Kidney tubule cell (primary cell): ENCODE measurements at regions not wholly inside any gene's neighbourhood (a gene's known extent, or its start where the extent isn't known, plus 50 kb on each side); places are given as distances from the start of the nearest gene placed in this dataset.
"Not testable (repeated sequence)": the region's sequence is repeated elsewhere in the genome, so short reads cannot be mapped to it uniquely, and the experiment has no call there.

Experiments used
- DNase-seq: peaks from one replicate; pipeline ENCODE4 v3.0.0-alpha.2; 2018; ENCODE audit warnings: low spot score

DNA sequence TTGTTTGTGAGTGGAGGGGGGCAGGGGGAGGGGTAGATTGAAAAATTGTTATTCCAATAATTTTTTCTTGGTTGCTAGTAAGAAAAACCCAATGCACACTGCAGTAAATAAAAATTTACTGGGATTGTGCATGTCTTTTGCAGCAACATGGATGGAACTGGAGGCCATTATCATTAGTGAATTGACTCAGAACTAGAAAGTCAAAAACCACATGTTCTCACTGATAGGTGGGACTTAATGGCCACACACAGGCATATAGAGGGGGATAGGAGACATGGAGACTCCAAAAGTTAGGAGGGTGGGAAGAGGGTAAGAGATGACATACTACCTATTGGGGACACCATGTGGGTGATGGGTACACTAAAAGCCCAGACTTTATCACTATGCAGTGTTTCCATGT, 67.2 kb downstream of the BUB3 start:
- no peak for DNase-seq

DNA sequence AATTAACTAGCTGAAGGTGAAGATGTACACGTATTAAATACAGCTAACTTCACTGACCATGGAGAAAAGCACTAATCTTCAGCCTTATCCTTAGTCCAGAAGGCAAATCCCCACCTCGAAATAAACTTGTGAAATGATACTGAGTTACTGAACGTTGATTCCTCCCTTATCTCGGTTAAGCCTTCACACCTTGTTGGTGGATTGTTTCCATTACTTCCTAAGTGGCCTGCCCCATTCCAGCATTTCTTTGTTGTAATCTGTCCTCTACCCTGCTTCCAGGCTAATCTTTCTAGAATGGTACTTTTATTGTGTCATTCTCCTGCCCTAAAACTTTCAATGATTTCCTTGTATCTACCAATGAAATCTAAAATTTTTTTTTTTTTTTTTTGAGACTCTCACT, 68.6 kb downstream of the BUB3 start:
- DNase-seq, result no peak

DNA sequence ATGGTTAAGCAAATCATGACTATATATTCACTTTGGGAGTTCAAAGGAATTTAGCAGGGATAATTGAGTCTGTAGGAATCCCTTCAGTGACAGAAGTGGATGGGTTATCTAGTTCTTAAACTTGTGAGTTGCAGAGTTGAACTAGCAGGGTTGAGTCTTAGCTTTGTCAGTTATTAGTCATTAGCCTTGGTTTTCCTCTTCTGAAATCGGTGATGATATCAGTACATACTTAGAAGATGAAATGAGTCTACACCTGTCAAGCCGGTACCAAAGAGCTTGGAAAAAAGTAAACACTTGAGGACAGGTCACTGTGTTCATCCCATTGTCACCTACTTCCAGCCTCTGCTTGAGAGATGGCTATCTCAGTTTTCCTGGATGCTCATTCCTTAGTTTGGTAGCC, 73.5 kb downstream of the BUB3 start:
- DNase-seq, result peak; percentile 23

DNA sequence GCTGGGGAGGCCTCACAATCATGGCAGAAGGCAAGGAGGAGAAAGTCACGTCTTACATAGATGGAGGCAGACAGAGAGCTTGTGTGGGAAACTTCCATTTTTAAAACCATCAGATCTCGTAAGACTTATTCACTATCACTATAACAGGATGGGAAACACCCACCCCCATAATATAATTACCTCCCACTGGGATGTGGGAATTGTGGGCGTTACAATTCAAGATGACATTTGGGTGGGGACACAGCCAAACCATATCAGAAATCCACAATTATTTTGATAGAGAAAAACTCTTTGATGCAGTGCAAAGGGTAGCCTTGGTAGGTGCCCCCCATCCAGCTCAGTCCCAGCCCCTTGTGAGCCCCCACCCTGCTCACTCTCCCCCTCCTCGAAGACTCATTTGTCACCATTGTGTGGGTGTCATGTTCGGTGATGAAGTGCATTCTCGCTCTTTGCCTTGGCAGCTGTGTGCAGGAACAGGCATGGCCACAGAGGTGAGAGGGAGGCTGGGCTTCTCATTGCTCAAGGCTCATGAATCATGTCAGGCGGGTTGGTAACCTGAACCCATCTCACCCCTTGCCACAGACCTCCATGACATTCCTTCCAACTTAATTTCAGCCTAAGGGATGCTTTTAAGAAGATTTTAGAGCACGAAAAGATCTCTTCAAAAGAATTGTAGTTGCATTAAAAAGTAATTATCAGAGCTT, 75.9 kb downstream of the BUB3 start:
- no peak for DNase-seq

DNA sequence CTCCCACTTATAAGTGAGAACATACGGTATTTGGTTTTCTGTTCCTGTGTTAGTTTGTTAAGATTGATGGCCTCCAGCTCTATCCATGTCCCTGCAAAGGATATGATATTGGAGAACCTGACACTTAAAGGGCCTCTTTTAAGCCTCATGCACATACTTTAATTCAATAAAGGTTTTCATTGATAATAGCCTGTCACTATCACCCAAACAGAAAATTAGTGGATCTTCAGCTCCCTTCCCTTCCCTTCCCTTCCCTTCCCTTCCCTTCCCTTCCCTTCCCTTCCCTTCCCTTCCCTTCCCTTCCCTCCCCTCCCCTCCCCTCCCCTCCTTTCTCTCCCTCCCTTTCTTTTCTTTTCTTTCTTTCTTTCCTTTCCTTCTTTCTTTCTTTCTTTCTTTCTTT, 78.7 kb downstream of the BUB3 start:
- DNase-seq, result not testable (repeated sequence)

DNA sequence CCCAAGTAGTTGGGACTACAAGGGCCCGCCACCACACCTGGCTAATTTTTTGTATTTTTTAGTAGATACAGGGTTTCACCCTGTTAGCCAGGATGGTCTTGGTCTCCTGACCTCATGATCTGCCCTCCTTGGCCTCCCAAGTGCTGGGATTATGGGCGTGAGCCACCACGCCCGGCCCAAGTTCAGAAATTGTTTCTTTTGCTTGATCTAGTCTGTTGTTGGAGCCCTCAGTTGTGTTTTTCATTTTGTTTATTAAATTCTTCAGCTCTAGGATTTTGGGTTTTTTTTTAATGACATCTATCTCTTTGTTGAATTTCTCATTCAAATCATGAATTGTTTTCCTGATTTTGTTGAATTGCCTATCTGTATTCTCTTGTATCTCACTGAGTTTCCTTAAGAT, 80.8 kb downstream of the BUB3 start:
- DNase-seq, result not testable (repeated sequence)

DNA sequence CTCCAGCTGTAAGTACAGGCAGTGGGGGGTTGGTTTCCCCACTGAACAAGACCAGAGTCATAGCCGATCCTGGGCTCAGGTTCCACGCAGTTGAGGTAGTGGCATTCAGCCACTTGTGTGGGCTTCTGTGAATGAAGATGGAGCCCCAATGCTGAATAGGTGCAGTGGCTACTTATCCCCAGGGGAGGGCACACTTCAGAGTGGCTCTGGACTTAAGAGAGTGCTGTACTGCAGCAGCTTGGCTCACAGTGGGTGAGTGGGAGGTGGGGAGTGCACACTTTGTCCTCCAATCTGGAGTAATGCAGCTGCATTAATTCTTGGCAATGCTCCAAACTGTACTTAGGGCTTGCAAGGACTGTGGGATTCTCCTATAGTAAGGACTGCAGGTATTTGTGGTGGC, 81.9 kb downstream of the BUB3 start:
- DNase-seq, result no peak

DNA sequence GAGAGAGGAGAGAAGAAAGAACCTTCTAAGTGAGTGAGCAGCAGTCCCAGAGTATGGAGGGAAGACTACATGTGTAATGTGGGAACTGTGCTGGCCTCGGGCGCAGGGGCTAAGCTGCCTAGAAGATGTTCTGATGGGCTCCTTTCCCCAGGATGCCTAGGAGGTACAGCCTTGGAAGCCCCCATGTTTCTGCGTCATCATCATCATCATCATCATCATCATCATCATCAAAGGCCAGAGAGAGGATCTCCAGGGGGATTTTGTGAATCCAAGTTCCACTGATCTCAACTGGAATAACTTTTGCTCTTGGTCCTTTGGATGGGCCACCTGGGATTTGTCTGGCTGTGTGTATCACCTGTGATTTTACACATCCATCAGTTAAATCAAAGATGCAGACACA, 86.0 kb downstream of the BUB3 start:
- no peak for DNase-seq

DNA sequence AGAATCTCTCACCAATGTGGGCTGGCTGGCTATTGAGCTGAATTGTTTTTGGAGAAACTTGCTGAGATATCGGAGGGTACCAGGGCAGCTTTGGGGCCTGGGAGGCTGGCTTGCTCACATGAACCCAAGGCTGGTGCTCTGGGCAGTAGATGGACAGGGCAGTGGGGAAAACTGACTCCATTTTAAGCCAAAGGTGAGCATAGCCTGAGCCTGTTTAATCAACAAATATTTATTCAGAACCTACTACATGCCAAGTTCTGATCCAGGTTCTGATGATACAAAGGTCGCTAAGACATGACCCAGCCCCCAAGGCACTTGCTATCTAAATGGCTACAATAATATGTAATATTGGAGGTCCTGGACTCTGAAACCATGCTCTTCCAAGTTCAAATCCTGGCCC, 86.6 kb downstream of the BUB3 start:
- no peak for DNase-seq

DNA sequence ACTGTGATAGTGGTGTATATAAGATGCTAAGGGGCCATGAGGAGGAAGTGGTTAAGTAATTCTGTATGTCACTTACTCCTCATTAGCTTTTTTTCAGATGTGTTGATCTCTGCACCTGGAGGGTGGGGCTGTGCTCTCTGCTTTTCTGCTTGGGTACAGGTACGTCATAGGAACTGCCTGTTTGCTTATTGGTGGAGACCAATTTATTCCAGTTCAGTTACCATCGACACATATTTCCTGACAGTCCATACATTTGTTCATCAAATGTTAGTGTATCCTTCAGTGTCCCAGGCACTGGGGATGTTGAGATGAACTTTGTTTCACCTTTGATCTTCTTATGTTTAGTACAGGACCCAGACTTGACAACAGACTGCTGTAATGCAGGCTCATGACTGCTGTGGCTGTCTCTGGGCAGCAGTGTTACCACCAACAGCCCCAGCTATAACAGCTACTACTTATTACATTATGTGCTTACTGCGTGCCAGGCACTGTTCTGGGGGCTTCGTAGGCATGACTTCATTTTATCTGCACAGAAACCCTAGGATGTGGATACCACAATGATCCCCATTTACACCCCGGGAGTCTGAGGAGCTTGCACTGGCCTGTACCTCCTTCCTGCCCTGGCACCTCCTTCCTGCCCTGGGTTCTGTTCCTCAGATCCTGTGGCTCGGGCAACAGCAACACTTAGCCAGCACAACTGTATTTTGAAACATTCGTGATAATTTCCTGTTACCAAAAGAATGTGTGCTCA, 87.4 kb downstream of the BUB3 start:
- DNase-seq, result no peak

DNA sequence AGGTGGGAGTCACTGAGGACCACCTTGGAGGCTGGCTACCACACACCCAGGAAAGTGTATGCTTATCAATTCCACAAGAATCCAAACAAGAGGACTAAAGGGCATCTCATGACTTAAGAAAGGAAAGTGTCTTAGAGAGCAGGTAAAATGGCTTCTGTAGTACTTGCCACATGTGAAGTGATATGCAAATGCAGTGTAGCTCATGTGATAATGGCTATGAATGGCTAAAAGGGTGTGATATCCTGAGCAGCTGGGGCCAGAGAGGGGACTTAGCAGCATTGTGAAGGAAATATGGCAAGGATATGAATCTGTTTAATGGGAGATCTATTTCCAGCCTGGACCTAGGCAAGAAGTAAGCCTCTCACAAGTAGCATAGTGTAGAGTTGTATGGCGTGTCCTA, 90.5 kb downstream of the BUB3 start:
- DNase-seq, result no peak

DNA sequence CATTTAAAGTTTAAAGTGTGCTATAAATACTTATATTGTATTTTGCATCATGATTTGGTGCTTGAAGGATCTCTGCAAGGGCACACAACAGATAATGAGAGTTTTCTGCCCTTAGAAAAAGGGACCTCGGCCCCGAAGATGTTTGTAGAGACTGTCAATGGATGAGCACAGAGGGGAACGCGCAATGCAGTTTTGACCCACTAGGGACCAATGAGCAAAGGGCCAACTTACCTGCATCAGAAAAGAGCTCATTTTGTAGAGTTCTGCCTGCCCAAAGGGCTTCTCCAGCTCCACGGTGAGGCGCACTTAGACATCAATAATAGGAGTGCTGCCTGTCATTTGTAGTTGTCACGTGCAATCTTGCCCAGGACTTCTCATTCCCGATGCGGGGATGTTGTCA, 91.1 kb downstream of the BUB3 start:
- no peak for DNase-seq

DNA sequence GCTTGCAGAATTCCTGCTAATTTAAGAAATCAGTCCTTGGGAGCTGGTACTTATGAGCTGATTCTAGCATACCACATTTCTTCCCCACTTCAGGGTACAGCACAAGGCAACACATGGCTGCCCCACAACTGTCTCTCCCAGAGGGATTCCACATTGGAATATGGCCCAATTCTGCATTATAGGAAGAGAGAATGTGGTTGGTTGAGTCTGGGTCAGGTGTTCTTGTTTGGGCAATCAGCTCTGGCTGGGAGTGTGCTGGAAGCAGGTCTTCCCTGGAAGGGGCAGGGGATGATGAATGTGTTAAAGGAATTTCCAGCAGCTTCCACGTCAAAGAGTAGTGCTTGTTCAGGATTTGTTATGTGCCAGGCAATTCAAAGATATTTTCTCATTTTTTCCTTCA, 95.7 kb downstream of the BUB3 start:
- no peak for DNase-seq

DNA sequence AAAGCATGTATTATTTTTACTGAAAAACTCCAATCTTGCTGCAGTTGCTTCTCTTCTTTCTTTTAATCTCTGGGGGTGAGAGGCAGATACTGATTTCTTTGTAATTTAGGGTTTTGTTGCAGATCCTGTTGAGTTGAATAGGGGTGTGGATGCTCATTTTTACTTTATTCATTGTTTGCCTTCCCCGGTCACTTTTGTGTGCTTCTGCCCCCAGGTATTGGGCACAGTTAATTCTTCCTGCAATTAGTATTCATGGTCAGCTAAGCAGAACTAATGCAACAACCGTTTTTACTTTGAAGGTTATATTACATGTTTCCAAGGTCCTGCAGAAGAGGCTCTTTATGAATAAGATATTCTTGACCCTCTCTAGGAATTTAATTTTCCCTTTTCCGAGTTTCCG, 96.4 kb downstream of the BUB3 start:
- no peak for DNase-seq

DNA sequence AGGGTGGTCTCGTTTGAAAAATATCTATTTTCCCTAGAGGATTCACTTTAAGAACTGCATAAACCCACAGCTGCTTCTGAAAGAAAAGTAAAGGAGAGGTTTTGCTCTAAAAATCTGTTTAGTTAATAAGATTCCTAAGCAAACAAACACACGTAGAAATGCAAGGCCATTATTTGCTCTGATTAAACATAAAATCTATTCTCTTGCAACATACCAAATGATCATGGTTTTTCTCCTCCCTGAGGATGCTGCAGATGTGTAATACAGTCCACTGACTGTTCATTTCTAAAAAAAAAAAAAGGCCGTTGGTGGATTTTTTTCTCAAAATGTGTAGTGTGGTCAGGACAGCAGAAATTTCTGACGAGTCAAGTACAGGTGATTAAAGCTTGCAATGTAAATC, 98.6 kb downstream of the BUB3 start:
- DNase-seq, result no peak

DNA sequence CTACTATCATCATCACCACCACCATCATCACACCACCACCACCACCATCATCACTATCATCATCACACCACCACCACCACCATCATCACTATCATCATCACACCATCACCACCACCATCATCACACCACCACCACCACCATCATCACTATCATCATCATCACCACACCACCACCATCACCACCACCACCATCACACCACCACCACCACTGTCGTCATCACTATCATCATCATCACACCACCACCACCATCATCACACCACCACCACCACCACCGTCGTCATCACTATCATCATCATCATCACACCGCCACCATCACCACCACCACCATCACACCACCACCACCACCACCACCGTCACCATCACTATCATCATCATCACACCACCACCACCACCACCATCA, 100.1 kb downstream of the BUB3 start:
- not testable (repeated sequence) for DNase-seq

DNA sequence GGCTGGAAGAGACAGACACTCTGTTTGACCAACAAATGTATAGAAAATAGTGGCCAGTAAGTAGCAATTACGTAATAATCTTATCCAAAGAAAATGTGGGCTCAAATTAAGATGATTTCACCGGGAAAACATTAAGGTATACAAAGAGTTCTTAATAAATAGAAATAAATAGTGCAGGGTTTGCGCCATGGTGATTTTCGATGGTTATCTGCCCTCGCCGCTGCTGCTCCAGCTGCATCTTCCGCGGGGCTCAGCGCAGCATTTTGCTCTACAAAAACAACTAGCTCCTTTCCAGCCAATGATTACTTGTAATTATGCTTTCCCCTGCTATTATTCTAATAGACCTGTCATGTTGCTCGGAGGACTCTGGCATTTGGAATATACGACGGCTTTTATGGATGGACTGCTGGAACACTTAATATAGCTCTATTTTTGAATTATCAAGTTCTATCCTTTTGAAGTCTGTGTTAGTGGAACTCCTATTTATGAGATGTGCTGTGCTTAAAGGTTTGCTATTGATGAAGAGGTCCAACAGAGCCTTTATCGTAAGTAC, 103.8 kb downstream of the BUB3 start:
- DNase-seq, result no peak

DNA sequence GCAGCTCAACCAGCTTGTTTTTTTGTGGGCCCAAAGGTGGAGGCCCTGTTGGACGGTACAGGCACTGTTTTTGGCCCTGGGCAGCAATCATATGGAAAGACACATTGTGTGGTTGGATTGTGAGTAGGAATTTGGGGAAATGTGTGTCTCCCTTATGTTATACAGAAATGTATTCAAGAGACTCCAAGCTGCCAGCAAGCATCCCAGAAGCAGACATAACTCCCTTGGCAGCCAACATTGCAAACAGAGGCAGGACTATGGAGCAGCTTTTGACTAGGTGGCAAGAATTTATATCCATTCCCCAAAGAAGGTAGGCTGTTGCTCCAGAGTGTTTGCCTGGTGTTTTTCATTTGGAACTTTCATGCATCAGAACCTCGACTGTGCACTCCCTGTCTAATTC, 104.9 kb downstream of the BUB3 start:
- DNase-seq, result no peak

DNA sequence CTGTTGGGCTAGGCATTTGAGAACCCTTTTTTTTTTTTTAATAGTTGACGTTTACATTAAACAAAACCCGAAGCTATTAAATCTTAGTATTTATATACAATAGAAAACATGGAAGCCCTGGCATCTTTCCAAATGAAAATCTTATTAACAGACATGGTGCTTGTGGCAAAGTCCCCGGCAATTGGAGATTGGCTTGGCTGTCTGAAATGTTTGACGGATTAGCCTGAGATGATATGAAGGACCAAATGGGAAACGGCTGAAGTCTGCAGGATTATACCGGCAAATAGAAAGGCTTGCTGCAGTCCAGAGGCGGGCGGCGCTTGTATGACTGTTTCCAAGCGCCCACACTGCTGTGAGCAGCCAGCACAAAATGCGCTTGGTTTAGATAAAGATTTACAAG, 105.6 kb downstream of the BUB3 start:
- DNase-seq, result no peak

DNA sequence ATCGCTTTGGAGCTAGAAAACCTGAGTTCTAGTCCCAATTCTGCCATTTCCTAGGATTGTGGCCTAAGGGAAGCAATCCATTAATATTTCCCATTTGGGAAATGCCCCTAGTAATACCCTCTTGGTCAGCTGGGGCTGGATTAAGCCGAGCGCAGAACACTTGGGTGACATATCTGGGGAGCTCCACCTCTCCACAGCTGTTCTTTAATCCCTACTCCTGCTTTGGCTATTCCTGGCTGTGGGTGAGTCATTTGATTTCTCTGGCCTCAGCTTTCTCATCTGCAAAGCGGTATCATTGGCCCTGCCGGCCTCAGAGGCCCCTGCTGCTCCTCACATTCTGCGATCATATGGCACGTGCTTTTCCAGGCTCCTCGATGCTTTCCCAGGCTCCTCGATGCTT, 108.3 kb downstream of the BUB3 start:
- no peak for DNase-seq

DNA sequence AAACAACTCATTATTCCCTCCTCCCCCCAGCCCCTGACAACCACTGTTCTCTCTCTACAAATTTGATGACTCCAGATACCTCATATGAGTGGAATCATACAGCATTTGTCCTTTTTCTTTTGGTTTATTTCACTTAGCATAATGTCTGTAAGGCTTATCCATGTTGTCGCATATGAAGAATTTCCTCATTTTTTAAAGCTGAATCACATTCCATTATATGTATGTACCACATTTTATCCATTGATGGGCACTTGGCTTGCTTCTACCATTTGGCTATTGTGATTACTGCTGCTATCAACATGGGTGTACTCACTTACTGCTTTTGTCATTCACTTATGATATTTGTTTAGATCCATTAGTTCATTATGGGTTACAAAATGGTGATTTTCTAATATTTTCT, 112.8 kb downstream of the BUB3 start:
- peak; percentile 58 for DNase-seq

DNA sequence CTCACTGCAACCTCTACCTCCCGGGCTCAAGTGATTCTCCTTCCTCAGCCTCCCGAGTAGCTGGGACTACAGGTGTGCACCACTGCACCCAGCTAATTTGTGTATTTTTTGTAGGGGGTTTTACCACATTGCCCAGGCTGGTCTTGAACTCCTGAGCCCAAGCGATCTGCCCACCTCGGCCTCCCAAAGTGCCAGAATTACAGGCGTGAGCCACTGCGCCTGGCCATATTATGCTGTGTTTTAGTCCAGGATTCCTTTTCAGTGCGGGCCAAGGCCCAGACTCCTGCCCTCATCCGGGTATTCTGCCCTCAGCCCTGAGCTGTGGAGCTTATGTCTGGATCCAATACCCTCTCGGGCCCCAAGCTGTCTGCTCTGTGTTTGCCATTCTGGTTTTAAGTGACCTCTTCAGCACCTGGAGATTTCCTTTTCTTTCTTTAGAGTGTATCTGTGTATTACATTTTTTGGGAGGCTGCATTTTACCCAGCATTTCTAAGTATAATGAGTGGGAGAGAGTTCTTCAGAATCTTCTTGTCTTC, 114.9 kb downstream of the BUB3 start:
- DNase-seq, result no peak

DNA sequence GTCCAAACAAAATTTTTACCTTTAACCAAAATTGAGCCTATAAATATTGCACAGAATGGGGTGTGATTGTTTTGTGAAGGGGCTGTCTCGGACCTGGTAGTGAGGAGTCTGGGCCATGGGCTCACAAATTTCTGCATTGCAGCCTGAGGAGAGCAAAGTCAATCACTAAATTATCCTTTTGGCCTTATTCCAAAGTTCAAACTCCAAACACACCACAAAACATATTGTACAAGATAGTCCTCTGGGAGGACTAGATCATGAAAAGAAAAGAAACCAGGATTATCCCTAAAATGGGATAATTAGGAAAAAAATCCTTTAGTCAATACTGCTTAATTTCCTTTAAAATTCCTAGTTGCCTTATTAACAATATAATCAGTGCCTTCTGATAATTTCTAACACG, 115.5 kb downstream of the BUB3 start:
- no peak for DNase-seq
